Central memory CD4-positive, alpha-beta T cell (primary cell): ENCODE measurements at regions not wholly inside any gene's neighbourhood (a gene's known extent, or its start where the extent isn't known, plus 50 kb on each side); places are given as distances from the start of the nearest gene placed in this dataset.

ENCODE experiments used
- DNase-seq: peaks from one replicate; pipeline ENCODE4 v3.0.0; 2022

DNA sequence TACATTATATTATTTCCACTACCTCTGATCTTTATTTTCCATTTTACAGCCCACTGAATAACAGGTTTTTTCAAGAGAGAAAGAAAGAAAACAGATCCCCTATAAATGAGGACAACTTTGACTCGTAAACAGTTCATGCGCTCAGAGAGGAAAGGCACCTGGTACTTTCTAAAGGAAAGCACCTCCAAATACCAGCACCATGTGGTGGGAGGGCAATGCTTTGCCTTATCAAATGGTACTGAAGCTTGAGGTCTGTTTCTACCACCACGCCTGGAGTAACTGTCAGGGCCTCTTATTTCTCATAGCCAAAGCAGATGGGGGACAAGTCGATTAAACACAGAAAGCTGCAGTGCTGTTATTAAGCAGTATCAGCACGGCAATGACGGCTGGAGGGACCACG, 510.3 kb upstream of the ZFHX3 start:
- no peak for DNase-seq

DNA sequence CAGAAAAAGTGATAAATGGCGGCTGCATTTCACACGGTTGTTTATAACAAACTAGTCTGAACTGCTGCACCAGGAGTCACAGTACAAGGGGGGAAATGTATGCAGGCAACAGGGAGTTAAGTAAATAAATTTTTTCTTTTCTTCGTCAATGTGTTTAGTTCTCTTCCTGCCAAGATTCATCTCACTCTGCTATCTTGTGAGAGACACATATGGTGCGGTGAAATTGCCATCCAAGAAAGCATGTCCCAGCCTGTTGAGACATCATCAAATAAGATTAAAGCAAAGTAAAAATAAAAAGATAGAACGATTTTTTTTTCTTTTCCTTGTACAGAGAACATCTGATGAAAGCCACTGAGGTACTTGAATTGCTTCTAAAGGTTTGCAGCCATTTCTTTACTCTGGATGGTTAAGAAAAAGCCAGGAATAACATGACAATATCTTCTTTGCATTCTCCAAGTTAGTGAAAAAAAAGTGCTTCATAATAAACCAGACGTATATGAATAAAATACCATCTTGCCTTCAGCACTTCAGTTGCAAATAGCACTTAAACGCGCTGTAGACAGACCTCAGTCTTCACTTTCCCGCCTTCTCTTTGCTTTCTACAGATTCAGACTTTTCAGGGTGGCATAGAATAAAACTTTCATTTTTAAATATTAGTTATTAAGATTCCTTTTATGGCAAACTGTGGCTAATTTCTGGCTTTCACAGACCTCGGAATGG, 506.2 kb upstream of the ZFHX3 start:
- DNase-seq, result no peak

DNA sequence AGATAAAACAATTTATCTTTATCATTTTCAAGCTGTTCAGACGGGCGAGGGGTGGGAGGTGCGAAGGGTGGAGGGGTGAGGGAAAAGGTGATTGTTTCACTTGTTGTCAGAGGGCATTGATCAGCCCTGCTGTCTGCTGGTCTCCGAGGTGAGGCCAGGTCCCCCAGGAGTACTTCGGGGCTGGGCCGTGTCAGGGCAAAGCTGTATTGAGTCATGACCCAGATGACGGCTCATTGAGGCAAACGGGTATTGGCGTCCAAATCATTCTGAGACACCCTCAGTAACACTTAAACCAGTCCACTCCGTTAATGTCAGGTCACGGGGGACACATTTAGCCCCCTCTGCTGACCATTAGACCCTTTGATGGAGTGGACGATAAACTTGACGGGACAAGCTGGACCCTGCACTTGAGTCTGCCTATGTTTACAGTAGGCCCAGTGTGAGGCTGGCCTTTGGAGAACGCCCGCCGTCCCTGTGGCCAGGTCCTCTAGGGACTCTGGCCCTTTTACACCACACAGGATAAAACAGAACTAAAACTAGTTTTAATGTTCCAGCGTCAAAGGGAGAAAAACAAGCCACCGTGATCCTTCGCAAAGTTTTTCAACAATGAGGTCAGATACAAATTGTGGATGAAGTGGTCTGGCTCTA, 502.2 kb upstream of the ZFHX3 start:
- no peak for DNase-seq

DNA sequence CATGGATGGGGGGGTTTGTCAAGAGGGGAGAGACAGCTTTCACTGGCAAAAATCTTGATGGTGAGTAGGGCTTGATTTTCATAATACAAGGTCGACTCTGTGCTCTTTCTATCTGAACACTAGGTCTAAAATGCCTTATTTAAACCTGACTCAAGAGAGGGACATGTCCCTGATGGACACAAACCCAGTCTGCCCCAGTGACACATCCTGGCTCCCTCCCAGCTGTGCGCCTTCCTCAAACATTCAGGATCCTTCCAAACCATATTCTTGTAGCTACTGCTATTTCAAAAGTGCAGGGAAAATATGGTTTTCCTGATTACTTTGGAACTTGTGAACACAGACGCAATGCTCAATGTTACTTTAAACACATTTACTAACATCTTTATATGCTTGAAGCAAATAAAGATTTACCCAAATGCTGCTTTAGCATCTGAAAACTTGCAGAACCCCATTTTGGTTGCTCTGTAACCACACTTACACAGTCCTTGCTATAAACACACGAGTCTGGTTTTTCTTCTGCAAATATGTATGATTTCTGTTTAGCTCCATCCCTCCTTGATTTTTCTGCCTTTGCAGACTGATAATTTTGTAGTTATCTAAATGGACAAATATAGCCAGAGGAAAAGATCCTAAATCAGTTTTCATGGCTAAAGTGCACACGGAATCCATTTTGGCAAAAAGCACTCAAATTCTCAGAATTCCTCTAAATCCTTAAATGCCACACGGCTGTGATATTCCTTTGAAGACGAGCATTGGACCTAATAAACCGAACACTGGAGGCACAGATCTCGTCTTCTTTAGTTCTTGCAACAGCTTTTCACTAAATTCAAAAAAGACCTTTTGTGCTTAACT, 499.9 kb upstream of the ZFHX3 start:
- no peak for DNase-seq

DNA sequence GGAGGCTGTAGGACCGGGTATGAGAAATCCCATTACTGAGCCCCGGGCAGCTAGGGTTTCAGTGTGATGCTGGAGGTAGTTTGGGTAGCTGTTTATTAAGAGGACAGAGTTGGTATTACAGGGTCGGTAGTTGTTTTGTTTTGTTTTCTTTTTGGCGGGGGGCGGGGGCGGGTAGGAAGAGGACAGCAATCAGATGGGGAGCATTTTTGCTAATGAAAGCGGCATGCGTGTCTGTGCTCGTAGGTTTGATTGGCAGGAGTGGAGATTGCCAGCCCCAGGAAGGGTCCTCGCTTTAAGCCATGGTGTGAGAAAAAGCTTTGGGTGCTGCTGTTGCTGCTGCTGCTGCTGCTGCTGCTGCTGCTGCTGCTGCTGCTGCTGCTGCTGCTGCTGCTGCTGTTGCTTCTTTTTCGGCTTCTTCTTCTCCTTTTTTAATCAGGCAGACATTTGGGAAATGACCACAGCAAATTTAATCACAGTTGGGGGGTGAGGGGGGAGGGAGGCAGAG, 498.5 kb upstream of the ZFHX3 start:
- no peak for DNase-seq

DNA sequence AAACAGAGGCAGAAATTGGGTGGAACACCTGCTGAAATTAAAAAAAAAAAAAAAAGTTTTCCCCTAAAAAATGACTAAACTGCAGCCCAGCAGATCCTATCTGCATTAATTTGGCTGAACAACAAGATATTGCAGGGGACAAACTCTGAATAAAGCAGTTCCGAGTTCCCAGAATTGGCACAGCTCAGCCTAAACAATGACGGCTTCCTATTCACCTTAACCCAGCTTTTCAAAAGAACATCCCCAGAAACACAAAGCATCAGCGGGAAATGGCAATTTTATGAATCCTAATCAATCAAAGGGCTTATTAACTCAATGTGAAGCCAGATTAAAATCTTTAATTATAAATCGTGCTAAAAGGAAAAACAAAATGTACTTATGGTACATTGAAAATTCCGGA, 497.8 kb upstream of the ZFHX3 start:
- no peak for DNase-seq

DNA sequence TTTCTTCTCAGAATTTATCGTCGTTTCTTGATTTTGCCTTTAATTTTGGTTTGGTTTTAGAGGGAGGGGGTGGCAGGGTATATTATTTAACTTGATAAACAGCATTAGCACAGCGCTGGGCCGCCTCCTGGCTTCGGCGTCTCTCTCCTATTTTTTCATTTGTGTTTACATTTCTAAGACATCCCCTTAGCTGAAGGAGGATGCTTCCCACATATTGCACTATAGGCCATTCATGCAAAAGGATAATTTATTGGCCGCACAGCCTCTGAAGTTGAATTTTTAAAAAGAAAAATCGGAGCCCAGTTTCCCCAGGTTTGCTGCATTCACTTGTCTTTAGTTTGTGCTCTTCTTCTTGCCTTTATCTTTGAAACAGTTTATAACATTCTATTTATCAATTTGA, 497.4 kb upstream of the ZFHX3 start:
- no peak for DNase-seq

DNA sequence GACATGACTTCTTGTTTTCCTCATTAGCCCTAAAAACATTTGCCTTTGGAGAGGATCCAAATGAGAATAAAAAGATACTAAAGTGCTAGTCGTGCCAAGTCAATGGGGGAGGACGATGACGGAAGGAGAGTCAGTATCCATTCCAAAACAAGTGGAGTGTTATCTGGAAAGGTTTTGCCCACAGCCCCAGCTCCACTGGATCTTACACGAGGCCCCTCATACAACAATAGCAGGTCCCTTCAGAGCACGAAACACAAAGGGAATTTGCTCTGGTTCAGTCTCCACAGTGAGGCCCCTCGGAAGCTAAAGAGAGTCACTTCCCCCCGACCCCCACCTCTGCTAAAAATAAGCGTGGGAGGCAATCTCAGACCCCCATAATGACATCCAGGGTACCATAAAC, 496.9 kb upstream of the ZFHX3 start:
- DNase-seq, result no peak

DNA sequence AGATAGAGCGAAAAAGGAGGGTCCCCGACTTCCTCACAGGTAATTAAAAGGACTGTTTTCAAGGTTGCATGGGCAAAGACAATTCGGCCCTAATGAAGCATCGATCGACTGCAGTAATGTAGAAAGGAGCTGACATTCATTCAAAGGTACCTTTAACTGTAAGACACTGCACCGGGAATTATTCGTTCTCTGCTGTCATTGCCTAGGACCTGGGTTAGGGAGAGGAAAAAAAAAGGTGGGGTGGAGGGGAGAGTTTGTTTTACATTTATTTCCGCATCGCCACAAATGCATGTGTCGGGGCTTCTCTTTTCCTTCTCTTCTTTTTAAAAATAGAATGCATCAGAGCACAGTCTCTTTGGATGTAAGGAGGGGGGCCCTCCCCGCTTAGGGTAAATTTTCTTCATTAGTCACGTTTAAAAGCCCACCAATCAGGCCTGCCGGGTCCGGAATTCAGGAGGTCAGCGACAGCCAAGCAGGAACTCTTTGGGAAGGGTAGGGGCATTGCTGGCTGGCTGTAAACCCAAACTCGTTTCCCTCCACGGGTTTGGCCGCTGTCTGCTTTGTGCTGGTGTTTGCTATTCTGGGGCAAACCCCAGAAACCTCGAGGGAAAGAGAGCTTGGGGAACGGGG, 496.2 kb upstream of the ZFHX3 start:
- DNase-seq, result no peak

DNA sequence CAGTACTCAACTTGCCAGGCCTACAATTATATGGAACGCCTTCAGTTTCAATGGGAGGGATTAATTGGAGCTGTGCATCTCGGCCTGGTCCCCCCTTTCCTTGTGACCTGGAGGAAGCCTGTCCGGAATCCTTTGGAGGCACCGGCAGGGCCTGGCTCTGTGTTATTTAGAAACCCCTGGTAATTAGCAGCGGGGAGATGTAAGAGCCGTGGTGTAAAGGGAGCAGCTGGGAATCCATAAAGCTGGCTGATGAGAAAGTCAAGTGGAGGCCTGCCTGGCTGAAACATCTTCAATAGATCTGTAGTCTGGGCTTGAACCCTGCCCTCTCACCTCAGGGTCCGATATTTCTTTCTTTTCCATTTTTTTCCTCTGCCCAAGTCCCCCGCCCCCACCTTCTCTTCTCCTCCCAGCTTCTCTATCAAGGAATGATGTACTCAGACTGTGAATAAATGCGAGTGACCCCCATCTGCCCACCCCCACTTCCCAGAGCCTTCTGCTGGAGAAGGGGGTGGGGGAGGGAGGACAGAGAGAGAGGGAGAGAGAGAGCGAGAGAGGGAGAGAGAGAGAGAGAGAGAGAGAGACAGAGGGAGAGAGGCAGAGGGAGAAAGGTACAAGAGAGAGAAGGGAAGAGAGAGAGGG, 495.5 kb upstream of the ZFHX3 start:
- no peak for DNase-seq

DNA sequence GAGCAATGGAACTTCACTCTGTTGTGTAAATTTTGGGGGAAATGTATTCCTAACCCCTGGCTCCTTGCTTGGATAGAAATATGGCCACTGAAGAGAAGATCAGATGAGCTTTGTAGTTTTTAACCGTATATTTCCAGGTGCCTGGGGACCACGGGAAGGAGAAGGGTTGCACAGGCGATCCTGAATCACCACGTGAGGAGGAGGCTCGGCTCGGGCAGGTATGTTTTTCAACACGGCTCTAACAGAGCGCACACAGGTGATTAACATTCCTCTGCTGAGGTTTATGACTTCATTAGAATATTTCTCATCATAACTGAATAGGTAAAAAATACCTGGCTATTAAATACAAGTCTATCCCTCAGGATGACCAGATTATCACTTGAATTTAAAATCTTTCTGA, 495.0 kb upstream of the ZFHX3 start:
- DNase-seq, result no peak

DNA sequence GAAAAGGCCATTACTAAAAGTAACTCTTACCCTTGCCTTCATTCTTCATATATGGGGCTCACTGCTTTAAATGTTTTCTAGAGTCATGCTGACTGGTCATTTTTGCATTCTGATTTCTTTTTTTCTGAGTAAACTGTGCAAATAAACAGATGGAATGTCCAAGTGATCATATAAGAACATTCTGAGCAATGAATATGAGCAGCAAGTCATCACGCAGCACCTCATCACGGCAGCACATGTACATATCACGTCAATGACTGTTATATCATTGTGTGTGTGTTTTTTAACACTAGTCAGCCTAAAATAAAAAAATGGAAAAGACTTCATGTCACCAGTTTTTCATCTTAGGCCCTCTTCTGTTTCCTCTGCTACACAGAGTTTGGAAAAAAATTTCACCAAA, 490.0 kb upstream of the ZFHX3 start:
- no peak for DNase-seq

DNA sequence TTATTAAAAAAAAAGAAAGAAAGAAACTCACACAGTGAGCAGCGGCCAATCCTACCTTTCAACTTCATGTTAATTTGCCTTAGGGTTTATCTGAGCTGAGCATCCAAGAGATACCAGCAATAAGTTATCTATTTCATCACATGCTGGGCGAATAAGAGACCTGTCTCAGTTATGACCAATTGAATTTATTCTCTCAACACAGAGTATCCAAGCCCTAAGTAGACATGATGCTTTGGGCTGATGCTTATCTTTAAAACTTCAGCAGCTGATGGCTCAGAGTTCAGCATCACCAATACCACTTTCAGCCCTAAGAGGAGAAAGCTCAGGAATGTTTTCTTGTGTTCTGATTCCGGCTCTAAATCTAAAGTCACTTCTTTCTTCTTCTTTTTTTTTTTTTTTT, 489.0 kb upstream of the ZFHX3 start:
- no peak for DNase-seq

DNA sequence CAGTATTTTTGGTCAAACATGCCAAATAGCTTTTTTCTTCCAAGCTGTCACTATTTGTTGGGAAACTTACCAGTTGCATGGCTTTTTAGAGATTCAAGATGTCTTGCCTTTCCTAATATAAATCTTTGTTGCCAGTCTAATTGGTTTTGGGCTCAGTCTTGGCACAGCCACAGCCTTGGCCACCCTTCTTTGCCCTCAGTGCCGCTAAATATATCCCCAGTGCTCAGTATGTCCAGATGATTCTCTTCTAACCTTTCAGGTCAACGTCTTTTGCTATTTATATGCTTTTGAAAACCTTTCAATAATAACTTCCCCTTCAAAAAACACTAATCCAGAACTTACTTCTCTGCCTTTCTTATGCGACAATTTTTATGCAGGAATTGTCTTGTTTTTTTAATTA, 483.1 kb upstream of the ZFHX3 start:
- no peak for DNase-seq

DNA sequence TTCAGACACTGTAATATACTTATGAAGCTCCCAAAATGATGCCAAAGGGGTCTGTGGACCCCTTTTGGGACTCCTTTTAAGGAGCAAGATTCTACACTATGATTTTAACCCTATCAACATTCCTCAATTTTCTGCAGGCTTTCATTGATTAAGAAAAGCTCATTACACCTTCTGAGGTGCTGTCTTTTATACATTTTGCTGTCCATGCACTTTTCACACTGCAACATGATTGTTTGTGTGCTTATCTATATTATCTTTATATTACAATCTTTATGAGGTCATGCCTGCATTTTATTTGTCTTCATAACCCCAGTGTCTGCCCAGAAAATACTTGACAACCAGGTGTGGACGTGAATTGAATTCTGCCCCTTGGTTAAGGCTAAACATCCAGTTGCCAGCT, 482.6 kb upstream of the ZFHX3 start:
- DNase-seq, result no peak

DNA sequence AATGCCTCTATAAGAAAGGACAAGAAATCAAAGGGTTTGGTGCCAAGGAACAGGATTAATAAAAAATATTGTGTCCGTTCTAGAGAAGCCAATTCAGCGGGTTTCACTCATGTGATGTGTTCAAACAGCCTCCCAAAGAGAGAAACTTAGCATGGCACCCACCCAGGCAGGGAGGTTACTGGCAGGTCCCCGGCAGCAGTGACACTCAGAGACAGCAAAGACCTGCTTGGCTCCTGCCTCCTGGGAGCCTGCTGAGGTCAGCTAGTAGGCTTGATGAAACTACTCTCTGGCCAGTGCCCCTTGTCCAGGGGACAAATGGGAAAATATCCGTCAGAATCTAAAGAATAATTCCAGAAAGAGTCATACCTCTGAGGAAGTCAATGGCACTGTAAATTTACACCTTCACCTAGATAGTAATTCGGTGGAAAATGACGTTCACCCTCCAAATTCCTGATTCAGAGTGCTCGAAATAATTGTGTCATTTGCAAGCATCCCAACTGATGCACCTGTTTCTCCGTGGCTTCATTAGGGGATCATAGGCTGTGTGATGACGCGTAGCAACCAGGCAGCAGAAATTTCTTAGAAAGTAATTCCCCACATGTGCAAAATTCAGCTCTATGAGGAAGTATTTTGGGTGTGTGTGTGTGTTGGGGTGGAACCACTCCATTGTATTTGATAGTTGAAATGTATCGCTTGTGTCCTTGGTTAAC, 481.5 kb upstream of the ZFHX3 start:
- DNase-seq, result no peak

DNA sequence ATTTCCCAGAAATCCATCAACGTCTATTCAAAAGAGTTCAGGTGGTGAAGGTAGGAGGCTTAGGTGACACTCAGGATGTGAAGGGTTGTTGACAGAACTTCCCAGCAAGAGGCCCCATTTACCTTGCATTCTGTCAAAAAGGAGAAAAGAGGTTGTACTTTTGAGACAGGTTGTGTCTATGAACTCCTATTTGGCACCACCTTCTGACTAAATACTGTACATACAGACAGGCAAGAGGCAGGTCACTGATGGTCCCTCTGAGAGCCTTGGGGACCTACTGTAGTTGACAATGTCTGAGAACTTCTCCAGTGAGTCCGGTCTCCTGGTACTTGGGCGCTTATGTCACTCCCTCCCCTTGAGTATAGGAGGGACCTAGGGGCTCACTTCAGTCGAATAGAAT, 479.3 kb upstream of the ZFHX3 start:
- no peak for DNase-seq

DNA sequence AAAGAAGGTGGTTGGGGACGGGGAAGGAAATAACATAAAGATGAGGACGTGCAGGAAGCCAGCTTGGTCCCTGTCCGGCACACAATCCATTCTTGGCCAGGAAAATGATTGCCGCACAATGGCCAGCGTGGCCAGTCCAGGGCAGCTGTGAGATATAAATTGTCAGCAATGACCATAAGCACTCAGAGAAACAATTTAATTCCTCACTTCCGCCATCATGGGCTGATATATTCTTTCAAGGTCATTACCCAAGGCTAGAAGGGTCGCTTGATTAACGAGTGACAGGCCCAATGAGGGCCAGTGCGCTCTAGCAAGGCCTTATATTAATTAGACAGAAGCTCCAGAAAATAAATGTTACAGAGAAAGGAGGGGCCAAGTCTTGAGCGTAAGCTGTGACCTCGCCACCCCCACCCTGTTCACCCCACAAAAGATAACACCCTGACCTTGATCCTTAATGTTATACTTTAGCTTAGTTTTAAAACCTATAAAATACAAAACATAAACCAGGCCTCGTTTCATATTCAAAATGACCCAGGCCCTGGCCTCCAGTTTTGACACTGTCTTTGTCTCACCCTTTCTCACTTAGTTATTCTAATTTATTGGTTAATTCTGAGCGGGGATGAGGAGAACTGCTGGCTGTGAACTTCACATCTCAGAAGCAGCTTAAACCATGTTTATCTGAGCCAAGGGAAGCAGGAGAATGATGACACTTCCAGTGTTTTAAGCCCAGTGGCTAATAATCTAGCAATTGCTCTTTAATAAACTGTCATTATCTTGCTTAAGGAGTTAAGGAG, 478.3 kb upstream of the ZFHX3 start:
- DNase-seq, result no peak

DNA sequence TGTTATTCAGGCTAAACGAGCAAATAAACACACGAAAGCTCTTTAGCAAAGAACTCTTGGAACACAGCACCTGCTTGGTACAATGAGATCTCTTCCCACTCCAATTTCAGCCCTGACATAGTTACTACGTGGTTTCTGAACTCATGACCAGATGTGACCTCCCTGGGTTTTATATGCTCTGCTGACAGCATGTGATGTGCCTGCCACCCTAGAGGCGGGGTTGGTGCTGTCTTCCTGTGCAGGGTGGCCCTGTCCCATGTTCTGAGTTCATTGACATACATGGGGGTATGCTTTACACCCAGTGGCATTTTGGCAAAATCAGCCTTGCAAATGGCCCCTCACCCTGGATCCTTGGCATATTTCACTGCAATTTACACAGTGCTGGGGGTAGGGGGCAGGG, 475.3 kb upstream of the ZFHX3 start:
- no peak for DNase-seq

DNA sequence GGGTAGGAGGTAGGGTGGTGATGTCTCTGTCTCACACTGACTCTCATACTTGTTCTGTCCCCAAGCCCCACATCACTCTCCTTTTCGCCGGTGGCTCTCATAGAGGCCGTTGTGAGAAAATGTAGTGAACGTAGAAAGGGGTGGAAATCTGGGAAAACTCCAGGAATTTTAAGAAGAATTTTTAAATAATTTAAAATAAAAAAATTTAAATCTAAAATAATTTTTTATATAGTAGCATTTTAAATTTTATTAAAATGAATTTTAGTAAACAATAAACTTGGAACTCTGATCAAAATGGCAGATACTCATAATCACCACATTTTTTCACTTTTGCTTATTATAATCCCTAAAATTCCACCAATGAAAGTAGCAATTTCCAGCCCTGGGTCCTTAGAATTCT, 473.6 kb upstream of the ZFHX3 start:
- no peak for DNase-seq

DNA sequence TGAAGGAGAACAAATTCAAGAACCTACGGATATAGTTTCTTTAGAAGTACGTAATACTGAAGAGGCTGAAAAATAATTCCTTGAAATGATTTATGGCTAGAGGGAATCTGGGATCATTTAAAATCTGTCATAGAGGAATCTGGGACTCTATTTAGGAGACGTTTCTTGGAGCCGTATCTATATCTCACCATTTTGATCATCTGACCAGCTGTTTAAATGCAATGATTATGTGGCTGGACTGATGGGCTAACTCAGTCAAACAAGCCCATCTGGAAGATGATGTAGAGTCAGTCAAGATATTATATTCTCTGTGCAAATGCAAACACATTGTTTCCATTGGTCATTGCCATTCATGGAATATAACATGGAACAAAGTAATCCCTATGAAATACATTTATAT, 467.7 kb upstream of the ZFHX3 start:
- DNase-seq, result no peak
